Kidney capillary endothelial cell (primary cell): ENCODE measurements at regions not wholly inside any gene's neighbourhood (a gene's known extent, or its start where the extent isn't known, plus 50 kb on each side); places are given as distances from the start of the nearest gene placed in this dataset.
A peak's percentile ranks its signal among the peaks of the same experiment; 100 is the strongest.

Experiments
- DNase-seq: peaks from one replicate; pipeline ENCODE4 v3.0.0-alpha.2; 2018; ENCODE audit warnings: low spot score

DNA sequence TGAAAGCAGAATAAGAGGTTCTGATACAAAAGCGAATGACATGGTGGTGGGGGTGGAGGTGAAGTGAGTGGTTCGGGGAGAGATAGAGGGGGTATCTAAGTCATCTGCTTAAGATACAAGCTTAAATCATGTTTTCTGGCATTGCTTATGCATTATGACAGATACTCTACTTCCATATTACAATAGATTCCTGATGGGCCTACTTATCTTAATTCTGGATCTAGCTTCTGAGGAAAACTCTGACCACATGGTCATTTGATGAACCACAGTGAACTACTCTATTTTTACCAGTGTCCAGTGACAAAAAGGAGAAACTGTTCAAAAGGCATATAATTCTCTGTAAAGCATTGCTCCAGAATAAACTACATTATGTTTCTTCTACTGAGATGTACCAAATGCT, 673.7 kb upstream of the CCDC54 start:
- DNase-seq, result no peak

DNA sequence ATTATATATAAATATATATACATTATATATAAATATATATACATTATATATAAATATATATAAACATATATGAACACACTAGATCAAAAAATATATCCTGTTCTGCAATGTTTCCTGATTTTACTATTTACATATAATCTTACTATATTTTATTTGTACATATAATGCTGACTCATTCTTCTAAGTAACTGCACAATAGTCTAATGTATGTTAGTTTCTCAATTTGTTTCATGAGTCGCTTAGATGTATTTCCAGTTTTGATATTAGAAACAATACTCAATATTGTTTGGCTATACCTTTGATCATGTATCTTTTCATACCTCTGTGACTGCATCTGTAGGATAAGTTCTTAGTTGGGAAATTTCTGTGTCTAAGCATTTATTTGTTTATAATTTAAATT, 669.9 kb upstream of the CCDC54 start:
- DNase-seq, result no peak

GRCh38 chr3:106710596-106710995, 666.6 kb upstream of the CCDC54 start:
- DNase-seq, result no peak

- no peak for DNase-seq
These were observed 665.6 kb upstream of the CCDC54 start for GRCh38 chr3:106711650-106712049.

- DNase-seq, result no peak
These were observed 662.8 kb upstream of the CCDC54 start for GRCh38 chr3:106714400-106714799.

- DNase-seq, result no peak
These were observed 662.0 kb upstream of the CCDC54 start for GRCh38 chr3:106715286-106715685.

- no peak for DNase-seq
These were observed 660.0 kb upstream of the CCDC54 start for GRCh38 chr3:106717178-106717780.

DNA sequence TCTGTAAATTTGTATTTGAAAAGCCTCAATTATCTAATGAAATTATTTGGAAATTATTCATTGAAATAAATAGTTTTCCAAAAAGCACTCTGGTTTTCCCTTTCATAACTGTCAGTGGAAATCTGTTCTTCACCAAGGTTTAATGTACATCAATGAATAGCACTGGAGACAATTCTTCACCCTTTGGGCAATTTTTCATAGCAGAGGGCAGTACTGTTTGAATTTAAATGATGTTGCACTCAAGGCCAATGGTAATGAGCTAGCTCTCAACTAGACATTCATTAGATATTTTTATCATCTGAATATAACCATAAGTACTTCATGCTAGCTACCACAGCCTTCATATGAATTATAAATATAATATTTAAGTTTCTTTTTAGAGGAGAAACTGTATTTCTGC, 658.2 kb upstream of the CCDC54 start:
- no peak for DNase-seq

- no peak for DNase-seq
These were observed 657.7 kb upstream of the CCDC54 start for GRCh38 chr3:106719583-106719982.

DNA sequence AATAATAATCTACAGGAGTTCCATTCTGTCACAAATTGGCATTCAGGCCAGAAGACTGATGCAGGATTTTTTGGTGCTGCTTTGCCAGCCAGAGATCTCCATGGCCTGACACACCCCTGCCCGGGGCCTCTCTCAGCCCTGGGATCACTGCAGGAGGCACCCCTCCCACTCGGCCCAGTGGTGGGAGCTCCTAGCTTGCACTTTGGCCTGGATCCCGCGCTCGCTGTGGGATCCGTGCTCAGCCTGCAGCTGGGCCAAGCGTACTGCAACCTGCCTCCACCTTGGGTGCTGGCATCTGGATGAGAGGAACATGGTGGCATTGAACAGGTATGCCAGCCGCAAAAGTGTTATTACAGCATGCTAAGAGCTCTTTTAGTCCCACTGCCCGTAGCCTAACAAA, 656.7 kb upstream of the CCDC54 start:
- DNase-seq, result no peak

DNA sequence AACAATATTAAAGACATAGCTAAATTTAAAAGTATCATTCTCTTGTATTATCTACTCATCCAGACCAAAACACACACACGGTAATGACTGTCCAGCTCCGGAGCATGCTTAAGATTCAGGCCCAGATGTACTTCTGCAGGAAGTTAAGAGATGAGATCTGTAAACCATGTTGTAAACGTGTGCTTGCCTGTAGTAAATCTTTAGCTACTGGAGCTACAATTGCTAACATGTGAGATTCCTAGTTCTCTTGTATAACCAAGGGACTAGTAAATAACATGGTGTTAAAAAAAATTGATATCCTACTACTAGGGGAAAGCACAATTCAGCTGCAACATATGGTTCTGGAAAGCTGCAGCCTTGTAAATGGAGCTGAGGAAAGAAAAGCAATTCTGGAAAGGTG, 651.7 kb upstream of the CCDC54 start:
- DNase-seq, result no peak

GRCh38 chr3:106728315-106729098, 648.7 kb upstream of the CCDC54 start:
- DNase-seq, result peak; percentile 98

DNA sequence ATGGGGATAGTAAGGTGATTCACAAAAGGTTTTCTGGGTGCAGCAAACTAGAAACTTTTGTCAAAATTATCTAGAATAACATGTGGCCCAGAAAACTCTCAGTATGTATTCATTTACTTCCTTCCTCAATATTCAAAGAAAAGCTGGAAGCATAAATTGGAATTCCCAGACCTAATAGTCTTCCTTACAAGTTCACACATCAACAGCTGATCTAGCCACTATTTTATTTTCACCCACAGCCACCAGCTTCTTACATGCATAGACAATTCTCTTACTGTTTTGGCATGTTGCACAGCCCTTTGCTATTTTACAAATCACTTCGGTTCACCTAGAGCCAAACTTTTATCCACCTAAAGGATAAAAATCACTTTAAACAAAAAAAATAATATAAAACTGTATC, 647.8 kb upstream of the CCDC54 start:
- DNase-seq, result peak; percentile 10

GRCh38 chr3:106731230-106731629, 646.0 kb upstream of the CCDC54 start:
- DNase-seq, result no peak

DNA sequence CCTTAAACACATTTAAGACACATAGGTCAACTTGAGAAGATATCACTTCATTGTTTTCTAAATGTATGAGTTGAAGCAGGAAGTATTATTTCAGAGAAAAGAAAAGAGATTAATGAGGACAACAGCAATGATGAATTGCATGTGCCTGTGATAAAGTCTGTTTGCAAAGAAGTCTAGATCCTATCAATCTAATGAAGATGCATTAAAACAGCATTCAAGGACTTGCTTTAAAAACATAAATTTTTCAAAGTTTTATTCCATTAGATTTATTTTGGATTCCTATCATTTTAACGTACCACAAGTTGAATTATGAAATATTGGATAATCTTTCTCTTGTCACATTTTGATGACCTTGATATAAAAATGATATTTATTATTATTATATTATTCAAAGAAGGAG, 642.5 kb upstream of the CCDC54 start:
- DNase-seq, result no peak

- no peak for DNase-seq
These were observed 640.0 kb upstream of the CCDC54 start for GRCh38 chr3:106737265-106737664.

- DNase-seq, result peak; percentile 19
These were observed 637.1 kb upstream of the CCDC54 start for GRCh38 chr3:106740116-106740515.

DNA sequence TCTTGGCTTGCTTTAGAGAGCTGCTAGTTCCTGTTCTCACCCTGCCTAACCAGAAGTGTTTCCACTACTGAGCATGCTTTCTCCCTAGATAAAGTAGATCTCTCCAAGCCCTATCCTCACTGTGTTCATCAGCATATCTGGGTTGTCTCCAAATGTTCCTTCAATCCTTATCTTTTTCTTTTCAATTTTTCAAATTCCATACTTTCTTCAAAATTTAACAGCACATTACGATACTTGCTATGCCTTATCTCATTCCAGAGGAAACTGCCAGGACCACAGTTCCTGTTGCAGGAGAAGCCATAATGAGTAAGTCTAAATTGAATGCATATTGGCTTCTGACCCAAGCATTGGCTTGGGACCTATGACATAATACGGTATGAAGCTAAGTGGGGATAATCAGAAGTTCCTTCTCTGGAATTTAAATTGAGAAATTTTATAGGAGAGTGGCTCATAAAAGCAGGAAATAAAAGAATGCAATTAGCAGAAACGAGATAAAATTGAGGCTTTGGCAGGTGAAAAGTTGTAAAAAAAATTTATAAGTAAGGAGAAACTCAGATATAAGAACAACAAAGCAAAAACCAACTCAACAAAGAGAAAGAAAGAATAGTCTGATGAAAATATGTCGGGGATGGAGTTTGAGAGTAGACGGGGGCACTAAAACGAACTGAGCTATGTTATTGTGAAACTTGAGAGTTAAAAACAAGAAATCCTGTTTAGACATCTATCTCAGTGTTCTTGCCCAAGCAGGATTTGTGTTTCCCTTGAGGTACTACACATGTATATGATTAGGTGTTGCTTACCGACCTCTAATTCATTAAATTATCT, 631.7 kb upstream of the CCDC54 start:
- no peak for DNase-seq

GRCh38 chr3:106746286-106746685, 631.0 kb upstream of the CCDC54 start:
- no peak for DNase-seq

- DNase-seq, result no peak
These were observed 628.6 kb upstream of the CCDC54 start for GRCh38 chr3:106748472-106749262.

GRCh38 chr3:106750092-106750491, 627.1 kb upstream of the CCDC54 start:
- no peak for DNase-seq

- no peak for DNase-seq
These were observed 621.9 kb upstream of the CCDC54 start for GRCh38 chr3:106755336-106755735.
